Stimulated activated CD4-positive, alpha-beta T cell treated with anti-CD3 and anti-CD28 coated beads, Interleukin-4, amount 100 ng/mL, for 24 hours (primary cell): ENCODE measurements at regions not wholly inside any gene's neighbourhood (a gene's known extent, or its start where the extent isn't known, plus 50 kb on each side); places are given as distances from the start of the nearest gene placed in this dataset.
"Not testable (repeated sequence)": the region's sequence is repeated elsewhere in the genome, so short reads cannot be mapped to it uniquely, and the experiment has no call there.

Source experiments
- DNase-seq: peaks from one replicate; pipeline ENCODE4 v3.0.0-alpha.2; 2020

- no peak for DNase-seq
These were observed 106.0 kb downstream of the CDC7 start for GRCh38 chr1:91606546-91607078.

GRCh38 chr1:91607686-91608085, 107.0 kb downstream of the CDC7 start:
- DNase-seq, result not testable (repeated sequence)

GRCh38 chr1:91608876-91609275, 108.2 kb downstream of the CDC7 start:
- DNase-seq, result no peak

GRCh38 chr1:91609551-91609950, 108.9 kb downstream of the CDC7 start:
- no peak for DNase-seq

GRCh38 chr1:91610102-91610501, 109.5 kb downstream of the CDC7 start:
- DNase-seq, result no peak

- no peak for DNase-seq
These were observed 110.1 kb downstream of the CDC7 start for GRCh38 chr1:91610789-91611188.

GRCh38 chr1:91611483-91611917, 110.8 kb downstream of the CDC7 start:
- DNase-seq, result no peak

GRCh38 chr1:91613595-91613994, 112.9 kb downstream of the CDC7 start:
- DNase-seq, result no peak

GRCh38 chr1:91616712-91617111, 116.1 kb downstream of the CDC7 start:
- no peak for DNase-seq

GRCh38 chr1:91617285-91617765, 116.7 kb downstream of the CDC7 start:
- no peak for DNase-seq

- no peak for DNase-seq
These were observed 119.2 kb downstream of the CDC7 start for GRCh38 chr1:91619881-91620280.

- DNase-seq, result no peak
These were observed 120.7 kb downstream of the CDC7 start for GRCh38 chr1:91621360-91621759.

GRCh38 chr1:91621907-91622306, 121.3 kb downstream of the CDC7 start:
- no peak for DNase-seq

- DNase-seq, result no peak
These were observed 122.0 kb downstream of the CDC7 start for GRCh38 chr1:91622616-91623015.

GRCh38 chr1:91623020-91623419, 122.4 kb downstream of the CDC7 start:
- DNase-seq, result no peak

GRCh38 chr1:91624331-91624730, 123.7 kb downstream of the CDC7 start:
- no peak for DNase-seq
